SHP77 treated with DMSO at 0.1 percent for 48 hours (cell line): ENCODE measurements at regions not wholly inside any gene's neighbourhood (a gene's known extent, or its start where the extent isn't known, plus 50 kb on each side); places are given as distances from the start of the nearest gene placed in this dataset.
"Not testable (repeated sequence)": the region's sequence is repeated elsewhere in the genome, so short reads cannot be mapped to it uniquely, and the experiment has no call there.

Source experiments
- DNase-seq: peaks from one replicate; lab custom pipeline; 2025; lab: John Stamatoyannopoulos, UW

GRCh38 chr7:106562711-106563366, 98.1 kb downstream of the CCDC71L start:
- DNase-seq = no peak

- DNase-seq = no peak
Measured at GRCh38 chr7:106561666-106562411, 99.1 kb downstream of the CCDC71L start.

- DNase-seq = no peak
Measured at GRCh38 chr7:106561151-106561550, 99.8 kb downstream of the CCDC71L start.

- DNase-seq = no peak
Measured at GRCh38 chr7:106560482-106560881, 100.5 kb downstream of the CCDC71L start.

- DNase-seq = not testable (repeated sequence)
Measured at GRCh38 chr7:106556244-106556643, 104.7 kb downstream of the CCDC71L start.

GRCh38 chr7:106554623-106555022, 106.3 kb downstream of the CCDC71L start:
- not testable (repeated sequence) for DNase-seq

- DNase-seq = no peak
Measured at GRCh38 chr7:106553446-106553836, 107.5 kb downstream of the CCDC71L start.

- no peak for DNase-seq
Measured at GRCh38 chr7:106552645-106553445, 108.1 kb downstream of the CCDC71L start.

GRCh38 chr7:106551936-106552335, 109.0 kb downstream of the CCDC71L start:
- no peak for DNase-seq

- no peak for DNase-seq
Measured at GRCh38 chr7:106548491-106548890, 112.5 kb downstream of the CCDC71L start.

- no peak for DNase-seq
Measured at GRCh38 chr7:106545275-106545674, 115.7 kb downstream of the CCDC71L start.

- no peak for DNase-seq
Measured at GRCh38 chr7:106543221-106543757, 117.7 kb downstream of the CCDC71L start.

GRCh38 chr7:106542550-106543220, 118.3 kb downstream of the CCDC71L start:
- DNase-seq = peak; percentile 33

- DNase-seq = no peak
Measured at GRCh38 chr7:106538638-106539037, 122.3 kb downstream of the CCDC71L start.

GRCh38 chr7:106537119-106537518, 123.8 kb downstream of the CCDC71L start:
- DNase-seq = no peak

- no peak for DNase-seq
Measured at GRCh38 chr7:106536079-106536478, 124.9 kb downstream of the CCDC71L start.

- DNase-seq = no peak
Measured at GRCh38 chr7:106535234-106535932, 125.6 kb downstream of the CCDC71L start.

GRCh38 chr7:106534271-106534846, 126.6 kb downstream of the CCDC71L start:
- no peak for DNase-seq

- DNase-seq = not testable (repeated sequence)
Measured at GRCh38 chr7:106530183-106530582, 130.8 kb downstream of the CCDC71L start.

GRCh38 chr7:106526617-106527016, 134.3 kb downstream of the CCDC71L start:
- DNase-seq = not testable (repeated sequence)

- no peak for DNase-seq
Measured at GRCh38 chr7:106524690-106525059, 136.3 kb downstream of the CCDC71L start.
